ENCODE measurements at regions not wholly inside any gene's neighbourhood (a gene's known extent, or its start where the extent isn't known, plus 50 kb on each side); places are given as distances from the start of the nearest gene placed in this dataset.

DNA sequence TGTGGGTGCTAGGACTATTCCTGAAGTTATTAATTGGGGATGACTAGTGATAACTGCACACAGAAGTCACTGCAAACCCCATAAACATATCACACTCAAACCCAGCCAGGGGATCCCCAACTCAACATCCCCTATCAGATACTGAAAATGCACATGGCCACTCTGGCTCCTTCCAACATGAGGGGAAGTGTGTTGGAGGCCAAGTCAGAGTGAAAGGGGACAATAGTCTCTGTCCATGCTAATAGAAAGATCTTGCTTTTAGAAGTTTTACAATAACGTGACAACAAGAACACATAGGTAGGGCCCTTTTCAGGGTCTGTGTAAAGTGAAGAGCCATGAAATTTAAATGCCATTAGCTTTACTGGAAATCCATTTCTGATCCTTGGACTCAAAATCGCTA, 98.8 kb upstream of the SEMA6A start:
- TF ChIP-seq, protein P1, sequence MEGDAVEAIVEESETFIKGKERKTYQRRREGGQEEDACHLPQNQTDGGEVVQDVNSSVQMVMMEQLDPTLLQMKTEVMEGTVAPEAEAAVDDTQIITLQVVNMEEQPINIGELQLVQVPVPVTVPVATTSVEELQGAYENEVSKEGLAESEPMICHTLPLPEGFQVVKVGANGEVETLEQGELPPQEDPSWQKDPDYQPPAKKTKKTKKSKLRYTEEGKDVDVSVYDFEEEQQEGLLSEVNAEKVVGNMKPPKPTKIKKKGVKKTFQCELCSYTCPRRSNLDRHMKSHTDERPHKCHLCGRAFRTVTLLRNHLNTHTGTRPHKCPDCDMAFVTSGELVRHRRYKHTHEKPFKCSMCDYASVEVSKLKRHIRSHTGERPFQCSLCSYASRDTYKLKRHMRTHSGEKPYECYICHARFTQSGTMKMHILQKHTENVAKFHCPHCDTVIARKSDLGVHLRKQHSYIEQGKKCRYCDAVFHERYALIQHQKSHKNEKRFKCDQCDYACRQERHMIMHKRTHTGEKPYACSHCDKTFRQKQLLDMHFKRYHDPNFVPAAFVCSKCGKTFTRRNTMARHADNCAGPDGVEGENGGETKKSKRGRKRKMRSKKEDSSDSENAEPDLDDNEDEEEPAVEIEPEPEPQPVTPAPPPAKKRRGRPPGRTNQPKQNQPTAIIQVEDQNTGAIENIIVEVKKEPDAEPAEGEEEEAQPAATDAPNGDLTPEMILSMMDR (IDR thresholded peaks at IDR 0.05): no peak
- DNase-seq: no peak
- Mint-ChIP-seq H3K4me3 (no peak overlapping the region), H3K36me3 (ENCODE audit: low read depth) (no peaks in the 10 kb centered on the region; the same call in 1 of the 2 replicates), H3K27ac (no peak overlapping the region), H3K27me3 (ENCODE audit: insufficient read depth) (peaks cover 4% of the 10 kb centered on the region; the same call in 1 of the 2 replicates), H3K9me3 (peaks cover 45% of the 10 kb centered on the region), H3K4me1 (ENCODE audit: low read depth) (no peaks in the 10 kb centered on the region)

DNA sequence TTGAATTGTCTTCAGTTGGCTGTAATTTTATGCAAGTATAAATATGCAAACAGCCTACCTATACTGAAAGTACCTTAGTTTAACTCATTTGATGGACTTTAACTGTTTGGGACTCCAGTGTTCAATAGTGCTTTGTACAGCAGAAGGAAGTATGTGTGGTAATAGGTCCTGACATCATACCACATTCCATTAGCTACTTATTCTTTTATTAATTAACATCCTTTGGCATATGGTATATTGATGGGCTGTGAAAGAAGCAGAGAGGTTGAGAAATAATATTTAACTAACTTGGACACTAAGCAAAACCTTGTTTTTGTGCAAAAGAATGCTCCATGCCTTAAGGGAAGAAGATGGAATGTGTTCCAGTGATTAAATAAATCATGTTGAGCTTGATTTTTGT, 97.6 kb upstream of the SEMA6A start:
- TF ChIP-seq, protein P1 (IDR thresholded peaks at IDR 0.05): no peak
- peaks cover 37% of the 10 kb centered on the region for H3K9me3 Mint-ChIP-seq
- peaks cover 4% of the 10 kb centered on the region; the same call in 1 of the 2 replicates for H3K27me3 Mint-ChIP-seq (ENCODE audit: insufficient read depth)
- no peak for DNase-seq
- H3K27ac Mint-ChIP-seq: no peak overlapping the region
- no peaks in the 10 kb centered on the region; the same call in 1 of the 2 replicates for H3K36me3 Mint-ChIP-seq (ENCODE audit: low read depth)
- no peaks in the 10 kb centered on the region for H3K4me1 Mint-ChIP-seq (ENCODE audit: low read depth)
- no peak overlapping the region for H3K4me3 Mint-ChIP-seq

DNA sequence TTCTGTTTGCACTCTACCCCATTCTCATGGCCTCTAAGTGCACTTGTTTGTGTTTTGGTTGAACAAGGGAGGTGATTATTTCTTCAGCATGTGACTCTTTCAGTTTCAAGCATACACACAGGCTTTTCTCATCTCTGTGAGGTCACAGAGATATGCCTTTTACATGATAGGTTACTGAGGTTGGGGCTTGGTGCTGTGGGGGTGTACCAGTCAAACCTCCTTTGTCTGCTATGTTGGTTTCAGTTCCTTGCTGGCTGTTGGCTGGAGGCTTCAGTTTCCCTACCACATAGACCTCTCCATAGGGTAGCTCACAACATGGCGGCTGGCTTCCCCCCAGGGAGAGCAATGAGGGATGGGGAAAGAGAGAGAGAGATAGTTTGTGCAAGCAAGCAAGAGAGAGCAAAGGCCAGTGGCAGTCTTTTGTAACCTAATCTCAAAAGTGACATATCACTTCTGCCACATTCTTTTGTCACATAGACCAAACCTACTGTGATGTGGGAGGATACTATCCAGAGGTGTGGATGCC, 96.7 kb upstream of the SEMA6A start:
- DNase-seq: no peak
- H3K36me3 Mint-ChIP-seq (ENCODE audit: low read depth): no peaks in the 10 kb centered on the region; the same call in 1 of the 2 replicates
- H3K27me3 Mint-ChIP-seq (ENCODE audit: insufficient read depth): peaks cover 1% of the 10 kb centered on the region; the same call in 1 of the 2 replicates
- peaks cover 35% of the 10 kb centered on the region for H3K9me3 Mint-ChIP-seq
- no peak overlapping the region for H3K4me3 Mint-ChIP-seq
- no peak overlapping the region for H3K27ac Mint-ChIP-seq
- TF ChIP-seq, protein P1 (IDR thresholded peaks at IDR 0.05): no peak
- H3K4me1 Mint-ChIP-seq (ENCODE audit: low read depth): no peaks in the 10 kb centered on the region

DNA sequence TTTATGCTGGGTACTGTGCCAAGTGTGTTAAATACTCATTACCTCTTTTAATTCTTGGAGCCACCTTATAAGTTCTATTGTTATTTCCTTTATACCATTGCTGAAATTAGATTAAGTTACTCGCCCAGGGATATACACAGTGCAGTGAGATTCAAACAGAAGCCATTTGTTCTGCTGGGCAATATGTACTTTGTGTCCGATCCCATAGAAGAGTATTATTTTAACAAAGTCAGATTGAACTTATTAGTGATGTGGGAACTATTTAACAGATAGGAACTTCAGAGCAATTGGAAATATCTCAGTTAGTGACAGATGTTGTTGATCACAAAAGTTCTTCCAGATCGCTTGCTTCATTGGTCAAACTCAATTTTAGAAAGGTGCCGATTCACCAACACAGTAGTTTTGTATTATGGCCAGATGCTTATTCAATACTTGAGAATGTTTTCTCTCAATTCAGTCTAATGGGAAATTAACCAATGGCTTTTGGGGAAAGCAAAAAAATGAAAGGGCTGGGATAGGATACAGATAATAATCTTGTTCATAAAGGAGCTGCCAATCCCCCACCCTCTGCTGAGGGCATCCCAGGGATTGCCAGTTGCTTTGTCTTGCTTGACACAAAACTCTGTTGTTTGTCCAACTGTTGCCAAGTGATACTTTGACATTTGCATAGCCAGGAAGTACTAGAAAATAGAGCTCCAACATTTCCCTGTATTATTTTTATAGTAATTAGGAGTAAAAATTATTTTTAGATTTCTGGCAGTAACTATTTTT, 94.8 kb upstream of the SEMA6A start:
- DNase-seq: no peak
- TF ChIP-seq, protein P1 (IDR thresholded peaks at IDR 0.05): no peak
- Mint-ChIP-seq H3K27ac (no peak overlapping the region), H3K4me1 (ENCODE audit: low read depth) (no peaks in the 10 kb centered on the region), H3K36me3 (ENCODE audit: low read depth) (no peaks in the 10 kb centered on the region), H3K4me3 (no peak overlapping the region), H3K9me3 (peaks cover 33% of the 10 kb centered on the region), H3K27me3 (ENCODE audit: insufficient read depth) (no peaks in the 10 kb centered on the region)

DNA sequence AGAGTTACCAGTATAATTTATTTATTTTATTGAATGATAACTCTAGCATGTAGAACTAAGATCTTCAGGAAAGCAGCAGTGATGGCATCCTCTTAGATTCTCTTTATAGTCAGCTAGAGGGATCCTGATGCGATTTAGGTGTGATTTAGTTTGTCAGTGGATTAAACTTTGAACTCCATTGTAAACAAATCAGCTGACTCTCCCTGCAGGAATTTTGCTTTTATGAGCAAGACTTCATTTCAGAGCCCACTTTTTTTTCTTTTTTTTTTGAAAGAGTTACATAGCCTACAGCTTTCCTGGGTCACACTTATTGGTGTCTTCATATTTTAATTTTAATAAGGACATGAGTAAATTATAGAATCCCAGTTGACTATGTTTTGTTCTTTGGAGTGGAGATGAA, 93.8 kb upstream of the SEMA6A start:
- H3K36me3 Mint-ChIP-seq (ENCODE audit: low read depth): no peaks in the 10 kb centered on the region
- no peak overlapping the region for H3K4me3 Mint-ChIP-seq
- TF ChIP-seq, protein P1 (IDR thresholded peaks at IDR 0.05): no peak

More for the DNA sequence above, 93.8 kb upstream of the SEMA6A start:
- DNase-seq: no peak
- Mint-ChIP-seq H3K9me3 (peaks cover 33% of the 10 kb centered on the region), H3K4me1 (ENCODE audit: low read depth) (no peaks in the 10 kb centered on the region), H3K27me3 (ENCODE audit: insufficient read depth) (no peaks in the 10 kb centered on the region), H3K27ac (no peak overlapping the region)

Data from HFFc6 (cell line).